Stomach (tissue), 8 donors: ENCODE measurements at regions not wholly inside any gene's neighbourhood (a gene's known extent, or its start where the extent isn't known, plus 50 kb on each side); places are given as distances from the start of the nearest gene placed in this dataset.

Source experiments
- DNase-seq, 2 donors: peaks; one replicate each; pipeline versions ENCODE4 v3.0.0 to v3.0.0-alpha.2; 2013 to 2019
- H3K27ac ChIP-seq, 5 donors: fragments of 200-600 bp in 4 of 5; sonication (generic) in 4 of 5; one replicate each; pipeline ENCODE4 v1.5.1; 2013 to 2019; ENCODE audit warnings: mild to moderate bottlenecking in 1 of 5, moderate library complexity in 1 of 5
- H3K27me3 ChIP-seq, 3 donors: fragments of 200-600 bp; sonication (generic); one replicate each; pipeline ENCODE4 v1.5.1; 2017 to 2019; ENCODE audit warnings: mixed run types in 1 of 3
- H3K36me3 ChIP-seq, 4 donors: fragments of 200-600 bp; sonication (generic); 1 replicate in 3 of 4; 2 replicates in 1 of 4; pipeline ENCODE4 v1.5.1; 2016 to 2019
- H3K4me1 ChIP-seq, 4 donors: fragments of 200-600 bp; sonication (generic); one replicate each; pipeline ENCODE4 v1.5.1; 2016 to 2019
- H3K4me3 ChIP-seq, 4 donors: fragments of 200-600 bp; sonication (generic) in 3 of 4; one replicate each; pipeline ENCODE4 v1.5.1; 2016 to 2019; ENCODE audit warnings: mild to moderate bottlenecking in 1 of 4
- H3K9me3 ChIP-seq, 4 donors: fragments of 200-600 bp; sonication (generic); one replicate each; pipeline ENCODE4 v1.5.1; 2016 to 2019
- CTCF ChIP-seq, 7 experiments: fragments of 450-650 bp in 4 of 7; fragments of 200-600 bp in 3 of 7; sonication (generic) in 3 of 7; IDR thresholded peaks; one replicate each; pipeline ENCODE4 v1.5.1; 2016 to 2019; ENCODE audit warnings: antibody characterized with exemption in 7 of 7, control low read depth in 2 of 7, mild to moderate bottlenecking in 1 of 7
- EP300 ChIP-seq: sonication (generic); formaldehyde crosslinking; IDR thresholded peaks from one replicate; pipeline ENCODE4 v1.6.1; 2017; ENCODE audit warnings: antibody characterized with exemption
- POLR2A ChIP-seq, 4 donors: fragments of 450-650 bp; IDR thresholded peaks; one replicate each; pipeline ENCODE4 v1.6.1; 2016; ENCODE audit warnings: antibody characterized with exemption in 4 of 4, control low read depth in 2 of 4, mild to moderate bottlenecking in 1 of 4, moderate library complexity in 1 of 4
- POLR2AphosphoS5 ChIP-seq, 3 donors: sonication (generic); formaldehyde crosslinking; IDR thresholded peaks; one replicate each; pipeline ENCODE4 v1.6.1; 2016; ENCODE audit warnings: antibody characterized with exemption in 3 of 3
- WGBS, 5 donors: extraction: QIAGEN DNeasy Blood & Tissue Kit in 3 of 5; methylation state at CpG; one replicate each; pipeline versions ENCODE4 v1.1.5 to v1.1.7; 2013 to 2018; 5-methylcytosine and 5-hydroxymethylcytosine counted together
- intact Hi-C: fragments of 100-400 bp; cut with DNase I; formaldehyde crosslinking; loops from one replicate; pipeline ENCODE4 v1.15.1; 2023; ENCODE audit warnings: low total_unique reads
- donor health status: healthy with polysubstance abuse.
- donor health status: Bipolar disorder and iron deficiency.
- donor health status: healthy.

GRCh38 chr12:3929875-3930615 is 56.8 kb upstream of the PARP11 start:
- no peak overlapping the region for H3K27ac ChIP-seq
- H3K36me3 ChIP-seq, result no peaks in the 10 kb centered on the region
- TF ChIP-seq EP300, result no peak
- no peak for TF ChIP-seq POLR2A (IDR thresholded peaks at IDR 0.05)
- TF ChIP-seq POLR2AphosphoS5 (IDR thresholded peaks at IDR 0.05), result no peak
- no peak for TF ChIP-seq CTCF (IDR thresholded peaks at IDR 0.05)
- intact Hi-C loops, result no loop called here
- peaks cover 0 to 73% (median 3%) of the 10 kb centered on the region in 3 donors for H3K27me3 ChIP-seq
- no peak for DNase-seq
- no peak overlapping the region for H3K4me3 ChIP-seq
- WGBS, 5 donors, result 76 to 85% (median 82%) methylated on average over 10 of the region's 10 CpGs
- H3K9me3 ChIP-seq, result no peaks in the 10 kb centered on the region
- H3K4me1 ChIP-seq, result no peaks in the 10 kb centered on the region

- H3K27ac ChIP-seq, result no peak overlapping the region
- H3K4me3 ChIP-seq, result no peak overlapping the region
- H3K4me1 ChIP-seq, result no peaks in the 10 kb centered on the region
- intact Hi-C loops, result no loop called here
- H3K9me3 ChIP-seq, result no peaks in the 10 kb centered on the region
- WGBS, 5 donors, result 29 to 46% (median 38%) methylated on average over 6 of the region's 6 CpGs
- no peaks in the 10 kb centered on the region for H3K36me3 ChIP-seq
- peak in 1 of 2 donors; percentile 86 for DNase-seq
- no peak for TF ChIP-seq EP300
- TF ChIP-seq POLR2A (IDR thresholded peaks at IDR 0.05), result no peak
- no peak for TF ChIP-seq POLR2AphosphoS5 (IDR thresholded peaks at IDR 0.05)
- no peak for TF ChIP-seq CTCF (IDR thresholded peaks at IDR 0.05)
- peaks cover 0 to 87% (median 3%) of the 10 kb centered on the region in 3 donors for H3K27me3 ChIP-seq
Observed at GRCh38 chr12:3928538-3929184, 55.5 kb upstream of the PARP11 start.

GRCh38 chr12:3925621-3926020 is 52.4 kb upstream of the PARP11 start:
- TF ChIP-seq POLR2A (IDR thresholded peaks at IDR 0.05) (no peak), EP300 (no peak), POLR2AphosphoS5 (IDR thresholded peaks at IDR 0.05) (no peak), CTCF (IDR thresholded peaks at IDR 0.05) (no peak)
- 79 to 97% (median 91%) methylated on average over 3 of the region's 3 CpGs for WGBS, 5 donors
- H3K4me3 ChIP-seq, result no peak overlapping the region
- no peaks in the 10 kb centered on the region for H3K4me1 ChIP-seq
- intact Hi-C loops, result no loop called here
- peaks cover 0 to 89% (median 12%) of the 10 kb centered on the region in 3 donors for H3K27me3 ChIP-seq
- H3K27ac ChIP-seq, result no peak overlapping the region
- DNase-seq, result no peak
- H3K9me3 ChIP-seq, result no peaks in the 10 kb centered on the region
- no peaks in the 10 kb centered on the region for H3K36me3 ChIP-seq

GRCh38 chr12:3924761-3925160 is 51.6 kb upstream of the PARP11 start:
- H3K9me3 ChIP-seq, result no peaks in the 10 kb centered on the region
- no peak overlapping the region for H3K4me3 ChIP-seq
- H3K27ac ChIP-seq, result no peak overlapping the region
- no peaks in the 10 kb centered on the region for H3K36me3 ChIP-seq
- no peak for DNase-seq
- 63 to 81% (median 73%) methylated on average over 3 of the region's 3 CpGs for WGBS, 5 donors
- no peak for TF ChIP-seq EP300
- no peak for TF ChIP-seq CTCF (IDR thresholded peaks at IDR 0.05)
- no peak for TF ChIP-seq POLR2A (IDR thresholded peaks at IDR 0.05)
- no peak for TF ChIP-seq POLR2AphosphoS5 (IDR thresholded peaks at IDR 0.05)
- intact Hi-C loops, result no loop called here
- H3K27me3 ChIP-seq, result peaks cover 0 to 89% (median 20%) of the 10 kb centered on the region in 3 donors
- no peaks in the 10 kb centered on the region for H3K4me1 ChIP-seq
